HG02610 (cell line): ENCODE measurements at regions not wholly inside any gene's neighbourhood (a gene's known extent, or its start where the extent isn't known, plus 50 kb on each side); places are given as distances from the start of the nearest gene placed in this dataset.

ENCODE experiments used
- ATAC-seq: cut with Tn5 transposase; IDR thresholded peaks from one replicate; pipeline ENCODE4 v1.9.1; 2021; ENCODE audit warnings: mild to moderate bottlenecking, moderate library complexity; ENCODE audit not compliant: unreplicated experiment

DNA sequence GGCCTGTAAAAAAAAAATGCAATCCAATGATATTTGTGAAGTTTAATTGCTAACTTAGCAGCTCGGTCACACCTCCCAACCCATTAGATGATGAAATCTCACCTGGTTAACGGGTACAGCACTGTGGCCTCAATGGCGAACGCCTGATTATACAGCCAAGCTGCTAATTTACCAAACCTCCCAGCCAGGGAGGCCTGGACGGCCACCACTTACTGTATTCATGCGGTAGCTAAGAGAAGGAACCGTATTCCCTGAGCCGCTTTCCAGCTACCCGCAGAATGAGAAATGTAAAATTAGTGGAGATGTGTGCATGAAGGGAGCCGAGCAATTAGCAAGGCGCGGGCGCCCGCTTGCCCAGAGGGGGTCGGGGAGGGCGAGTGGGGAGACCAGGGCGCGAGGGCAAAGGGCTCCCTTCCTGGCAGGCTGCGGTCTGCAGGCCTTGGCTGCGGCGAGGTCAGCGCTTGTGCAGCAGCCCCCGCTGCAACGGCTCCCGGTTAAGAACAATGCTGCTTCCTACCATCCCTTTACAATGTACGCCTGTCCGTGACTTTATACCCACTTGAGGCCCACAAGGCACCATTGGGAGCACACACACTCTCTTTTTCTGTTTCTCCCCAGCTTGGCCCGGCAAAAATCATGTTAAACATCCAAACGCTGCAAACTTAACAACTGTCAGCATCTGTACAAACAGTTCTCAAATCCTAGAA is 70.4 kb upstream of the TBCA start:
- no peak for ATAC-seq

DNA sequence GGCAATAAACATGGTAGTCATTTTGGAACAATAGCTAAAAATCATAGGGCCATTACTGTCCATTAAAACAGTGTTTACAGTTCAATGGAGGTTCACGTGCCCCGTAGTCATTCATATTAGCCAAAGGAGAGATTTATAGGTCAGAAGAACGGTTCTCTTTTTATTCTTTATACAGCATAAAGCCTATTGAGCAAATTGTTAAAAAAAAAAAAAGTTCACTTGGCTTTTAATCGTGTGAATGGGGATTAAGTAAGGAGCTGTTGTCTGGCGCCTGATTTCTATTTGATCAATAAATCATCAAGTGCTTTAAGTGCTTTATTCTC is 69.1 kb upstream of the TBCA start:
- no peak for ATAC-seq

DNA sequence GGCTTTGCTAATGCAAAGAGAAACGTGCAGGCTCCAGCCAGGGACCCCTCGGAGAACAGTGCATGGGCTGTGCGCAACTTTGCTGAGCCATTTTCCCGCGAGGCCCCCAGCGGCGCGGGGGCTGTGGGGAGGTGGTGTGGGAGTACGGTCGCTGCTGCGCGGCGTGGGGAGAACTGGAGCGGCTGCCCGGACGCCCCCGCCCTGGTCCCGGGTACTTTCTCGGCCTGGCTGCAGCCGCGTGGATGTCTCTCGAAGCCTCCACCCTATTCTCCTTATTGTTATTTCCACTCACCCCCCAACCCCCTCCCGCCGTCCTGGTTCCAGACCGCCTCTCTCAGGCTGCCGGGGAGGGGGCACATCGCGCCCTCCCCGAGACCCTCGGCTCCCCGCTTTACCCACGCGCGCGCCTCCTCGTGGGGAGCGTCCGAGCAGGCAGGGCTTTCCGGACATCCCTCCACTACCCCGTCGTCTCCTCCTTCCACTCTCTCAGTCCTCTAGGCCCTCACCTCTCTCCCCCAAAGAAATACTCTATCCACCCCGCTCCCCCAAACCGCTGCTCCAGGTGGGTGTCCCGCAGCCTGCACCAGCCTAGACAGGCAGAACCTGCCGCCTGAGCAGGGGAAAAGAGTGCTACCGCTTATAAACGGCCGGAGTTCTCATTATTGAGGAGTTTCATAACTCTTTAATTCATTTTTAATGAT is 68.6 kb upstream of the TBCA start:
- ATAC-seq, result no peak

DNA sequence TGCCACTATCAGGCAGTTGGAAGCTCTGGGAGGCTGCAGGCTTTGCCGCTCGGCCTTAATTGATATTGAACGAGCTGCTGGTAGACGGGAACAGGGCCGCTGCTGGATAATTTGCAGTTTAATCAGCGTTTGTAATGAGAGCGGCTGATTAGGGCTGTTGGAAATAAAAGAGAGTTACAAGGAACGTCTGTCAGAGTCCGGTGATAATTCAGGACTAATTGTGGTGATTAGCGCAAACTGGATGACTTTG is 68.2 kb upstream of the TBCA start:
- no peak for ATAC-seq

DNA sequence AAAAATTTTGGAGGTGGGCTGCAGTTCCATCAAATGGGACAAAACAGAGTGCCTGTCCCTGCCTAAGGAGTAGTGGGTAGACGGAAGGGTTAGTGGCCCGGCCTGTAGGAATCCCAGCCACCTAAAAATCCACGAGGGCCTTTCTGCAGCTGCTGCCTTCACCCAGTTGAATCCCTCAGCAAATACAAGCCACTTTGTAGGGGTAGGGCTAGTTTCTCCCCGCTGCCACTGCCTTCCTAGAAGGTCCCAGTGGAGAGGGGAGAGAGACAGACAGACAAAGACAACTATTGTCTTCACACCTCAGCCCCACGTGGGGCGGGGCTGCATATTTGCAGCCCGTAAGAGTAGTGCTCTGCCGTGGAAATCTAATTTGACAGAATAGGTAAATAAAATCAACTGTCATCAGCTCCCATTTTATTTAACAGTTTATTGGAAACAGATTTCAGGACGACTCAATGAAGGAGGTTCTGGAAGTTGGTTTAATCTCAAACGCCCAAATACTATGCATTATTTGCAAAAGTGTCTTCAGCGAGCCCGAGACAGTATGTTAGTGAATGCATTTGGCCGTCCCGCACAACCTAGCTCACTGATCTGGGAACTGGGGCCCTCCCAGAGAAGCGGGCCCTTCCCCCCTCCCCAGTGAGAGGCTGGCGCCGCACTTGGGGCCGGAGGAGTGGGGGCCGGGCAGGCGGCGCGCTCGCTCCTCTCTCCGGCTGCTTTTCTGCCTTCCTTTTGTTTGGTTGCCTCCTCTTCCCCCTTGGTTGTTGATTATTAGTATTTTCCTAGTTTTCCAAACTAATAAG is 67.6 kb upstream of the TBCA start:
- no peak for ATAC-seq

DNA sequence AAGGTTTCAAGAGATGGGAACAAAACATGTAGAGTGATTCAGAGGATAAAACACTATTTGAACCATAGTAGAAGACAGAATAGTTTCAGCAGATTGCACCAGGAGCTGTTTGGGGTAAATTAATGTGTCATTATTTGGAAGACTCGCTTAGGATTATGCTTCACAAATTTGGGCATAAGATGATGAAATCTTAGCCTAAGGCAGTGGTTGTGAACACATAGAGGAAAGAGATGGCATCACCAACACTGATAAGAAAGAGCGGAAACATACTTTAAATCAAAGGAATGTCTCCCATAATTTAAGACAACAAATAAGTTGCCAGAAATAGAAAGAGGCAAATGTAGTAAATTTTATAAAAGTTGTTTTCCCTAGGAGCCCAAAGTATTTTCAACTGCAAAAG is 66.1 kb upstream of the TBCA start:
- ATAC-seq, result no peak

DNA sequence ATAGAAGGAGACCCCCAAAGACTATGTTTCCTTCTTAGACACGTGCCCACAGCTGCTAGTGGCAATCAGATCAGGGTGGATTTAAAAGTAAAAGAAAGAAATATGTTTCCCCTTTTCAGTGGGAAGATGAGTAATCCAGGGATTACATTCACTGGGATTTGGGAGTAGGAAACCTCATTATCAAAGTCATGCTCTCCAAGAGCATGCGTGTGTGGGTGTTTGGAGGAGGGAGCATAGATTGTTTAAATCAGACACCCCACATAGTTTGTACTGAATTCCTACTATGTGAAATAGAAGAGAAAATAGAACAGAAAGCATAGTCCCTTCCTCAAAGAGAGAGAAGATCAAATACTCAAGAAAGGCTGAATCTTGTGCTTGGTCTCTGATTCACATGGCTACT is 65.5 kb upstream of the TBCA start:
- no peak for ATAC-seq

DNA sequence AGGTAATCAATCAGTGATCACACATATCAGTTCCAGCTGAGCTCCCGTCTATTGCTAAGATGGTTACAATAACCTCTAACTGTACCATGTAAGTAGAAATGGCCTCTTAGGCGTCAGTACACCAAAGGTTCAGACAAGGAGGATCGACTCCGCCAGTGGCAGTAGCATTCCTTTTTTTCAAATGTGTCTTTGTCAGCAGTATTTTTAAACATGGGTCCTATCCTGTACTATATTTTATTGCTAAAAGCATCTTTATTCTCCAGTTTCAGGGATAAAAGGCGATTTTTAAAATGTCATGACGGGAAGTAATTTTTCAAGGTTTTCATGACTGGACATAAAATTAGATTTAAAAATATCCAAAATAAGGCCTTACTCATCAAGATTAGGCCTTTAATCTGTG is 64.8 kb upstream of the TBCA start:
- no peak for ATAC-seq

DNA sequence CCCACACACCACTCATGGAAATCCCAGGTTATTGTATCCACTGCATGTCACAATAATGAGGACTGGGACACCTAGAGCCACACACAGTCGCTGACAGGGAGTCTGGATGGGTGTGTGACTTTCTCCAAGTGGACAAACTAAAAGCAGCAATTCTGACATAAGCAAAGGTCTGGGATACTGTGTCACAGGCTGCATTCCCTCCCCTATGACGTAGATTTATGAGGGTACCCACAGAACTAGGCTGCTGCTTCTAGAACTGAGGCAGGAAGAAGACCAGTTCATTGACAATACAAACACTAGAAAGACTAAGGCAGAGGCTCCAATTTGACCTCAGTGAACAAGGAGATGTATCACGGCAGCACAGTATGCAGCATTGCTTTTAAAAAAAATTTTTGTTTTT is 63.6 kb upstream of the TBCA start:
- ATAC-seq, result no peak

DNA sequence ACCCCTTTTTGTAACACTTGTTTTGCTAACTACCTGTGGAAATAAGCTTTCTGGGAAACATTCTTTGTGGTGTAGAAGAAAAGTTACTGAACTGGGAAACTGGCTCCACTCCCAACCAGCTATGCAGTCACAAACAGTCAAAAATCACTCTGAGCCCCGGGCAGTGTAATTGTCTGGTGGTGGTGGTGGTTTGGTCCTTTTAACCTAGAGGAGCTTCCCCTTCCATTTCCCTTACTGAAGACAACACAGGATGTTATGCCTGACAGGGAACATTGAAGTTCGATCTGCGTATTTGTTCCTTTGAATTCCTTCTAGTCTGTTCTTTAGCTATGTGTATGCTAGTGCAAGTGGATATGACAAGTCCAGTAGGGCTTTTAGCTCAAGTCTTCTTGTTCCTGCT is 56.8 kb upstream of the TBCA start:
- no peak for ATAC-seq

DNA sequence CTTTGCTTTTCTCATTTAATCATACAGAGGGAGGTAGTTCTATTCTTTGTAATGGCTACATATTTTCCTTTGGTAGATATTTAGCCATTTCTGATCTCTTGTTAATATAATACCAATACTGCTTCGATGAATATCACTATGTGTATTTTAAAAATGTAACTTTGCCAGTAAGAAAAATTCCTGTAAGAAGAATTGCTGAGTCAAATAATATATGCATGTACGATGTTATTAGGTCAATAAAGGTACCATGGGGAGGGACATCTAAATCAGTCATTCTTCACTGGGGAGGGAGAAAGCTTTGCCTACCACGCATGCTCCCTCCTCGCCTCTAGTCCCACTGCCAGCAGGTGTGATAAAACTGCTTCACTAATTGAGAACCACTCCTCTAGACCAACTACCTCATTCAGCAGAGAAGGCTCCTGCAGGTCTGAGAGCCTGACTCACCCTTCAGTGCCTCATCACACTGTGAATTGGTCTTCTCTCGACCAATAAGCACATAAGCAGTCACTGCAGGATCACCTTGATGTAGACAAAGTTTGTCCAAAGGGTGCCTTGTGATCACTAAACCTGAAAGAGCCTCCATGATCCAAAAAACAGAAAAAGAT is 56.1 kb upstream of the TBCA start:
- no peak for ATAC-seq

DNA sequence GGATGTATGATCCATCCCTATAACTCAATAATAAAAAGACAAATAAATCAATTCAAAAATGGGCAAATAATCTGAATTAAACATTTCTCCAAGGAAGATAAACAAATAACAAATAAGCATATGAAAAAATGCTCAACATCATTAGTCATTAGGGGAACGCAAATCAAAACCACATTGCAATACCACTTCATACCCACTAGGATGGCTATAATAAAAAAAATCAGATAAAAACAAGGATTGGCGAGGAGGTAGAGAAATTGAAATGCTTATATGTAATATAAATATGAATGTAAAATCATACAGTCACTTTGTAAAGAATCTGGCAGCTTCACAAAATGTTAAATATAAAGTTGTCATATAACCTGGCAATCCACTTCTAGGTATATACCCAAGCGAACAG is 52.3 kb upstream of the TBCA start:
- ATAC-seq, result no peak
